Osteoblast (primary cell): ENCODE measurements at regions not wholly inside any gene's neighbourhood (a gene's known extent, or its start where the extent isn't known, plus 50 kb on each side); places are given as distances from the start of the nearest gene placed in this dataset.

Experiments
- DNase-seq: peaks from one replicate; pipeline ENCODE4 v3.0.0; 2011; ENCODE audit warnings: low spot score, mixed read lengths; ENCODE audit not compliant: insufficient read length; ENCODE audit errors: missing footprints
- H2AFZ ChIP-seq: 2 replicates; pipeline ENCODE4 v1.6.0; 2011; ENCODE audit warnings: mild to moderate bottlenecking, low read length
- H3K27ac ChIP-seq: 2 replicates; pipeline ENCODE4 v1.5.1; 2011; ENCODE audit warnings: mild to moderate bottlenecking, low read depth, low read length, moderate library complexity
- H3K27me3 ChIP-seq: 2 replicates; pipeline ENCODE4 v1.6.0; 2012; ENCODE audit warnings: mild to moderate bottlenecking, control low read depth, inconsistent platforms, low read length, moderate library complexity; ENCODE audit not compliant: insufficient read depth
- H3K36me3 ChIP-seq: 2 replicates; pipeline ENCODE4 v1.5.1; 2011; ENCODE audit warnings: mild to moderate bottlenecking, low read length, control low read depth, moderate library complexity; ENCODE audit not compliant: insufficient read depth
- H3K4me1 ChIP-seq: 2 replicates; pipeline ENCODE4 v1.5.1; 2011; ENCODE audit warnings: mild to moderate bottlenecking, low read length, control low read depth, moderate library complexity; ENCODE audit not compliant: insufficient read depth
- H3K4me2 ChIP-seq: 2 replicates; pipeline ENCODE4 v1.6.0; 2011; ENCODE audit warnings: mild to moderate bottlenecking, low read length; ENCODE audit not compliant: insufficient read depth
- H3K4me3 ChIP-seq: fragments of 200-600 bp; sonication (generic); 3 replicates; pipeline ENCODE4 v1.5.1; 2012; ENCODE audit warnings: mild to moderate bottlenecking, low read length, inconsistent platforms; ENCODE audit not compliant: insufficient read depth
- H3K79me2 ChIP-seq: 2 replicates; pipeline ENCODE4 v1.6.0; 2012; ENCODE audit warnings: mild to moderate bottlenecking, low read length, control low read depth, inconsistent platforms; ENCODE audit not compliant: insufficient read depth
- H3K9me3 ChIP-seq: 2 replicates; pipeline ENCODE4 v1.5.1; 2011; ENCODE audit warnings: low read depth, low read length, control low read depth
- H4K20me1 ChIP-seq: 2 replicates; pipeline ENCODE4 v1.6.0; 2012; ENCODE audit warnings: mild to moderate bottlenecking, low read length, control low read depth; ENCODE audit not compliant: insufficient read depth
- CTCF ChIP-seq: IDR thresholded peaks from 2 replicates; pipeline ENCODE4 v1.5.1; 2011; ENCODE audit warnings: mild to moderate bottlenecking, low read depth, low read length, moderate library complexity; ENCODE audit errors: extremely low read depth

DNA sequence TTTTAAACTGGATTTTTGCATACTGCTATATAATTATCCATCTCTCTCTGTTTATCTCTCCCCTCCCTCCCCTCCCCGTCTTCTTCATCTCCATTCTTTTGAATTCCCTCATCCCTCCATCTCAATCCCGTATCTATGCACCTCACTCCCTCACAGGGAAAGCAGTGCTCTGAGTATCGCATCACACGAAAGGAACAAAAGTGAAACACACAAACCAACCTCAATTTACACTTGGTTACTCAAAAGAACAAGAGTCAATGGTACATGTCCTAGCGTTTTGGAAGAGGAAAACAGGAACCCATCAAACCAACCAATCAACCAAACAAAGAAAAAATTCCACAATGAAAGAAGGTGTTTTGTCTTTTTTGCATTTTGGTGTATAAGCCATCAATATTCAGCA, 115.1 kb downstream of the NBPF12 start:
- Histone ChIP-seq H4K20me1 (no peaks in the 10 kb centered on the region), H2AFZ (no peak overlapping the region), H3K27me3 (no peaks in the 10 kb centered on the region), H3K79me2 (no peaks in the 10 kb centered on the region), H3K27ac (no peak overlapping the region), H3K4me1 (no peaks in the 10 kb centered on the region), H3K4me2 (no peak overlapping the region), H3K4me3 (no peak overlapping the region), H3K9me3 (no peaks in the 10 kb centered on the region), H3K36me3 (no peaks in the 10 kb centered on the region)
- no peak for DNase-seq
- TF ChIP-seq CTCF, result no peak

DNA sequence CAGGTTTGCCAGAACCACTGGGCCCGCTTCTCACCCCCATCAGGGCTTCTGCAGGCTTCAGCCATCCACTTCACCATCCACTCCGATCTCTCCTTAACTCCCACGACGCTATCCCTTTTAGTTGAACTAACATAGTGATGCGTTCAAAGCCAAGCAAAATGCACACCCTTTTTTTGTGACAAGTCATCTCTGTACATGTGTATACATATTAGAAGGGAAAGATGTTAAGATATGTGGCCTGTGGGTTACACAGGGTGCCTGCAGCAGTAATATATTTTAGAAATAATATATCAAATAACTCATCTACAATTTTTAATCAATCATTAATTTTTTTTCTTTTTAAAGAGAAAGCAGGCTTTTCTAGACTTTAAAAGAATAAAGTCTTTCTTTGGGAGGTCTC, 114.6 kb downstream of the NBPF12 start:
- Histone ChIP-seq H4K20me1 (no peaks in the 10 kb centered on the region), H2AFZ (no peak overlapping the region), H3K79me2 (no peaks in the 10 kb centered on the region), H3K27me3 (no peaks in the 10 kb centered on the region), H3K4me2 (no peak overlapping the region), H3K36me3 (no peaks in the 10 kb centered on the region), H3K9me3 (no peaks in the 10 kb centered on the region), H3K27ac (no peak overlapping the region), H3K4me1 (no peaks in the 10 kb centered on the region), H3K4me3 (no peak overlapping the region)
- DNase-seq, result no peak
- no peak for TF ChIP-seq CTCF

GRCh38 chr1:147052143-147052542, 114.0 kb downstream of the NBPF12 start:
- Histone ChIP-seq H3K27me3 (no peaks in the 10 kb centered on the region), H3K27ac (no peak overlapping the region), H3K4me2 (no peak overlapping the region), H4K20me1 (no peaks in the 10 kb centered on the region), H3K4me3 (no peak overlapping the region), H2AFZ (no peak overlapping the region), H3K36me3 (no peaks in the 10 kb centered on the region), H3K79me2 (no peaks in the 10 kb centered on the region), H3K4me1 (no peaks in the 10 kb centered on the region), H3K9me3 (no peaks in the 10 kb centered on the region)
- TF ChIP-seq CTCF, result no peak
- no peak for DNase-seq

GRCh38 chr1:147051136-147051535, 113.0 kb downstream of the NBPF12 start:
- no peak for DNase-seq
- Histone ChIP-seq H3K27ac (no peak overlapping the region), H2AFZ (no peak overlapping the region), H3K36me3 (no peaks in the 10 kb centered on the region), H4K20me1 (no peaks in the 10 kb centered on the region), H3K4me2 (no peak overlapping the region), H3K4me1 (no peaks in the 10 kb centered on the region), H3K4me3 (no peak overlapping the region), H3K79me2 (no peaks in the 10 kb centered on the region), H3K27me3 (no peaks in the 10 kb centered on the region), H3K9me3 (no peaks in the 10 kb centered on the region)
- no peak for TF ChIP-seq CTCF
